Stimulated activated CD8-positive, alpha-beta memory T cell treated with anti-CD3 and anti-CD28 coated beads, Interleukin-4, amount 100 ng/mL, for 48 hours (primary cell): ENCODE measurements at regions not wholly inside any gene's neighbourhood (a gene's known extent, or its start where the extent isn't known, plus 50 kb on each side); places are given as distances from the start of the nearest gene placed in this dataset.

Experiments
- DNase-seq: peaks from one replicate; pipeline ENCODE4 v3.0.0-alpha.2; 2020

GRCh38 chr5:149441986-149442385, 62.9 kb upstream of the IL17B start:
- no peak for DNase-seq

- no peak for DNase-seq
Measured at GRCh38 chr5:149441194-149441753, 62.2 kb upstream of the IL17B start.

- no peak for DNase-seq
Measured at GRCh38 chr5:149439899-149440542, 60.9 kb upstream of the IL17B start.

- DNase-seq: no peak
Measured at GRCh38 chr5:149438711-149439132, 59.6 kb upstream of the IL17B start.

- DNase-seq: no peak
Measured at GRCh38 chr5:149438281-149438680, 59.2 kb upstream of the IL17B start.

- DNase-seq: no peak
Measured at GRCh38 chr5:149437391-149438040, 58.4 kb upstream of the IL17B start.

- no peak for DNase-seq
Measured at GRCh38 chr5:149435660-149436059, 56.6 kb upstream of the IL17B start.

- no peak for DNase-seq
Measured at GRCh38 chr5:149435015-149435376, 55.9 kb upstream of the IL17B start.

GRCh38 chr5:149434162-149435014, 55.3 kb upstream of the IL17B start:
- peak; percentile 77 for DNase-seq

GRCh38 chr5:149433524-149434131, 54.5 kb upstream of the IL17B start:
- DNase-seq: no peak

- no peak for DNase-seq
Measured at GRCh38 chr5:149432911-149433401, 53.9 kb upstream of the IL17B start.

- no peak for DNase-seq
Measured at GRCh38 chr5:149432376-149432775, 53.3 kb upstream of the IL17B start.

GRCh38 chr5:149429839-149430721, 51.0 kb upstream of the IL17B start:
- no peak for DNase-seq
